Skeletal muscle tissue (tissue), 3 donors: ENCODE measurements at regions not wholly inside any gene's neighbourhood (a gene's known extent, or its start where the extent isn't known, plus 50 kb on each side); places are given as distances from the start of the nearest gene placed in this dataset.

ENCODE experiments used
- H3K27ac ChIP-seq: one replicate; pipeline ENCODE4 v1.7.0; 2013; ENCODE audit warnings: mild to moderate bottlenecking, low read depth, low read length, inconsistent platforms
- H3K27me3 ChIP-seq, 3 donors: one replicate each; pipeline ENCODE4 v1.7.0; 2013; ENCODE audit warnings: low read length in 3 of 3; ENCODE audit not compliant: control insufficient read depth in 3 of 3, insufficient read depth in 3 of 3
- H3K36me3 ChIP-seq, 3 donors: one replicate each; pipeline ENCODE4 v1.7.0; 2013; ENCODE audit warnings: low read length in 3 of 3; ENCODE audit not compliant: control insufficient read depth in 3 of 3, insufficient read depth in 3 of 3
- H3K4me1 ChIP-seq, 3 donors: one replicate each; pipeline ENCODE4 v1.7.0; 2013; ENCODE audit warnings: low read length in 3 of 3, mild to moderate bottlenecking in 3 of 3; ENCODE audit not compliant: control insufficient read depth in 3 of 3, insufficient read depth in 3 of 3
- H3K4me3 ChIP-seq, 3 donors: one replicate each; pipeline ENCODE4 v1.7.0; 2013; ENCODE audit warnings: low read length in 3 of 3
- H3K9ac ChIP-seq, 3 donors: one replicate each; pipeline ENCODE4 v1.7.0; 2013; ENCODE audit warnings: low read length in 3 of 3, mild to moderate bottlenecking in 3 of 3, moderate library complexity in 2 of 3, low read depth in 1 of 3
- H3K9me3 ChIP-seq, 3 donors: one replicate each; pipeline ENCODE4 v1.7.0; 2013; ENCODE audit warnings: low read length in 3 of 3; ENCODE audit not compliant: control insufficient read depth in 3 of 3
- donor health status: Osteomylitis.

- no peak overlapping the region for H3K27ac ChIP-seq
- H3K9ac ChIP-seq = no peak overlapping the region
- H3K27me3 ChIP-seq = no peaks in the 10 kb centered on the region
- H3K9me3 ChIP-seq = no peaks in the 10 kb centered on the region
- no peak overlapping the region for H3K4me3 ChIP-seq
- no peaks in the 10 kb centered on the region for H3K36me3 ChIP-seq
- no peaks in the 10 kb centered on the region for H3K4me1 ChIP-seq
Observed at GRCh38 chr9:115241641-115242040, 123.7 kb upstream of the TNC start.

- Histone ChIP-seq H3K36me3 (no peaks in the 10 kb centered on the region), H3K4me3 (no peak overlapping the region), H3K4me1 (no peaks in the 10 kb centered on the region), H3K9me3 (peaks cover 0 to 5% (median 4%) of the 10 kb centered on the region in 3 donors), H3K27ac (no peak overlapping the region), H3K27me3 (no peaks in the 10 kb centered on the region), H3K9ac (no peak overlapping the region)
Observed at GRCh38 chr9:115249488-115249887, 131.5 kb upstream of the TNC start.

GRCh38 chr9:115250621-115251032, 132.7 kb upstream of the TNC start:
- no peak overlapping the region for H3K9ac ChIP-seq
- no peaks in the 10 kb centered on the region for H3K27me3 ChIP-seq
- H3K4me3 ChIP-seq = no peak overlapping the region
- H3K4me1 ChIP-seq = no peaks in the 10 kb centered on the region
- peaks cover 0 to 5% (median 4%) of the 10 kb centered on the region in 3 donors for H3K9me3 ChIP-seq
- H3K36me3 ChIP-seq = no peaks in the 10 kb centered on the region
- H3K27ac ChIP-seq = no peak overlapping the region

DNA sequence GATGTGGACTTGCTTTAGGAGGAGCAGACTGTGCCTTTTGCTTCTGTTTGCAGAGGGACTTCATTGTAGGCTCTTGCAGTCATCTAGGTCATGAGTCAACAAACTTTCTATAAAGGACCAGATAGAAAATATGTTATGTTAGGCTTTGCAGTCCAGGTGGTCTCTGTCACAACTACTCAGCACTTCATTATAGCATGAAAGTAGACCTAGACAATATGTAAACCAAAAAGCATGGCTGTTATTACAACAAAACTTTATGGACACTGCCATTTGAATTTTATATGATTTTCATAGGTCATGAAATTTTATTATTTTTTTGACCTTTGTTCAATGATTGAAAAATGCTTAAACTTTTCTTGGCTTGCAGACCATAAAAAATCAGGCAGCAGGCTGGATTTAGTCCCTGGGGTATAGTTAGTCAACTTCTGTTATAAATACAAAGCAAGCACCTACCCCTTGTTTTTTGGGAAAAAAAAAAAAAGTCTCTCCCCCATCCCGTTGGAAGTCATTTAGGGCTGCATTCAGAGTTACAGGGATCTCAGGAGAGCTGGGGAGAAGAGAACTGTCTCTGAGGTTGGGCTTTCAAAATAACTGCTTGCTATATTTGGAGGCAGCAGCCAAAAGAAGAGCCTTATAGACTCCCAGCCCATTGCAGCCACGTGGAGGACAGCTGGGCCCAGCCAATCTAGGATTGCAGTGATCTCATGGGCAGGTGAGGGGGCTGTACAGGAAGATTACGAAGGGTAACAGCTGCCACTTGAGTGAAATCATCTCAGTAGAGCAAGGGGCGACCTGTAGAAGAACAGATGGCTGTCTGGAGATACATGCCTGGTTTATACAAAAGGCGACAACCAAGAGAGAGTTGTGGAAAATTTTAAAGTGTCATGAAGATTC, 136.6 kb upstream of the TNC start:
- H3K36me3 ChIP-seq = no peaks in the 10 kb centered on the region
- H3K9me3 ChIP-seq = peaks cover 0 to 5% (median 4%) of the 10 kb centered on the region in 3 donors
- H3K27ac ChIP-seq = no peak overlapping the region
- no peaks in the 10 kb centered on the region for H3K4me1 ChIP-seq
- H3K27me3 ChIP-seq = no peaks in the 10 kb centered on the region
- no peak overlapping the region for H3K4me3 ChIP-seq
- H3K9ac ChIP-seq = no peak overlapping the region

GRCh38 chr9:115261656-115262081, 143.7 kb upstream of the TNC start:
- Histone ChIP-seq H3K9ac (no peak overlapping the region), H3K27ac (no peak overlapping the region), H3K4me1 (no peaks in the 10 kb centered on the region), H3K9me3 (no peaks in the 10 kb centered on the region), H3K27me3 (no peaks in the 10 kb centered on the region), H3K4me3 (no peak overlapping the region), H3K36me3 (no peaks in the 10 kb centered on the region)

DNA sequence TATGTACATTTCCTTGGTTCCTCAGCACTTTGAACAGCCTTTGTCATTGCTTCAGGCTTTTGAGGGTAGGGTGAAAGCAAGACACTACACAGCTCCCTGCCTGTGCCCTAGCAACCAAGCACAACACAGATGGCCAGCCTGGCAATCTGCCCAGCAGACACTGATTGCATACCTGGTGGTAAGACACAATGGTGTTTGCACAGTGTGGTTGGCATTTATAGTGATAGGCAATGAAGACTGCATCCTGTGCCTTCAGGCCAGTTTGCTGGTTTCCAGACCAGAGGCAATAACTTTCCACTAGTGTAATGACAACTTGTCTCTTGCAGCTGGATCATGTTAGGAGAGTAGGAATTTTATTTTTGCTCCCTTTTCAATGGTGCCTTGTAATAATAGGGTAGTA, 144.5 kb upstream of the TNC start:
- H3K27me3 ChIP-seq = no peaks in the 10 kb centered on the region
- no peaks in the 10 kb centered on the region for H3K9me3 ChIP-seq
- no peak overlapping the region for H3K27ac ChIP-seq
- no peaks in the 10 kb centered on the region for H3K36me3 ChIP-seq
- H3K4me1 ChIP-seq = no peaks in the 10 kb centered on the region
- H3K4me3 ChIP-seq = no peak overlapping the region
- H3K9ac ChIP-seq = no peak overlapping the region

GRCh38 chr9:115262952-115263351, 145.0 kb upstream of the TNC start:
- Histone ChIP-seq H3K4me1 (no peaks in the 10 kb centered on the region), H3K36me3 (no peaks in the 10 kb centered on the region), H3K4me3 (no peak overlapping the region), H3K9me3 (no peaks in the 10 kb centered on the region), H3K9ac (no peak overlapping the region), H3K27me3 (no peaks in the 10 kb centered on the region), H3K27ac (no peak overlapping the region)

- Histone ChIP-seq H3K27ac (no peak overlapping the region), H3K9me3 (no peaks in the 10 kb centered on the region), H3K9ac (no peak overlapping the region), H3K4me1 (no peaks in the 10 kb centered on the region), H3K4me3 (no peak overlapping the region), H3K36me3 (no peaks in the 10 kb centered on the region), H3K27me3 (no peaks in the 10 kb centered on the region)
Observed at GRCh38 chr9:115263371-115264075, 145.6 kb upstream of the TNC start.

GRCh38 chr9:115264313-115264712, 146.4 kb upstream of the TNC start:
- Histone ChIP-seq H3K4me3 (no peak overlapping the region), H3K4me1 (no peaks in the 10 kb centered on the region), H3K27ac (no peak overlapping the region), H3K9me3 (no peaks in the 10 kb centered on the region), H3K9ac (no peak overlapping the region), H3K36me3 (no peaks in the 10 kb centered on the region), H3K27me3 (no peaks in the 10 kb centered on the region)

DNA sequence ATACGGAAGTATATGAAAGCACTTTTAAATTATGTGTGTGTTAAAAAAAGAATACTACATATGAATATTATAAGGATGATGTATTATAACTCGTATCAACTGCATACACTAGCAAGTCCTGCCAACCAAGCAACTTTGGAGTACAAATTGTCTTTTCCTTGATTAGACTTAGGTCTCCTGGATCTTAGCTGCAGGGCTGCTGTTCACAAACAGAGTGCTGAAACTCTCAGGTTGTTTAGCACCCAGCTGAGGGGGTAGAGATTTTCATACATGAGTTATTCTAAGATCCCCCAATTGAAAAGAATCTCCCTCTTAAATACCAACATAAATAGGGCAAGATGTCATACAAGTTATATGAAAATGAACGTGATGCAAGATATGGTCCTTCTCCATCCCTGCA, 149.8 kb upstream of the TNC start:
- H3K4me1 ChIP-seq = no peaks in the 10 kb centered on the region
- H3K4me3 ChIP-seq = no peak overlapping the region
- no peak overlapping the region for H3K9ac ChIP-seq
- no peak overlapping the region for H3K27ac ChIP-seq
- H3K27me3 ChIP-seq = no peaks in the 10 kb centered on the region
- no peaks in the 10 kb centered on the region for H3K36me3 ChIP-seq
- no peaks in the 10 kb centered on the region for H3K9me3 ChIP-seq
